ENCODE measurements at regions not wholly inside any gene's neighbourhood (a gene's known extent, or its start where the extent isn't known, plus 50 kb on each side); places are given as distances from the start of the nearest gene placed in this dataset.

GRCh38 chr6:105839266-105839665, 246.9 kb upstream of the PRDM1 start (continued):
- TF ChIP-seq STAT1 (IDR thresholded peaks at IDR 0.05; ENCODE audit: unreplicated experiment) (no peak), EZH2phosphoT487 (IDR thresholded peaks at IDR 0.05; ENCODE audit: unreplicated experiment) (no peak), CREB1 (CRISPR knock-in tag; IDR thresholded peaks at IDR 0.05; ENCODE audit: low read depth) (no peak)

GRCh38 chr6:105838171-105838570, 248.0 kb upstream of the PRDM1 start:
- Histone ChIP-seq H3K4me1 (ENCODE audit: insufficient read depth) (no peaks in the 10 kb centered on the region), H3K79me2 (replicated peaks; ENCODE audit: insufficient read depth) (no peaks in the 10 kb centered on the region), H3K36me3 (ENCODE audit: insufficient read depth) (no peaks in the 10 kb centered on the region), H3F3A (replicated peaks; ENCODE audit: low read depth) (no peaks in the 10 kb centered on the region), H3K27me3 (ENCODE audit: insufficient read depth) (no peaks in the 10 kb centered on the region), H4K20me1 (replicated peaks; ENCODE audit: insufficient read depth) (no peaks in the 10 kb centered on the region), H3K4me3 (no peak overlapping the region), H3K4me2 (no peak overlapping the region), H2AFZ (no peak overlapping the region), H3K27ac (ENCODE audit: low read depth) (no peak overlapping the region), H3K9me2 (ENCODE audit: insufficient read depth) (peaks cover 13% of the 10 kb centered on the region; the same call in 1 of the 2 replicates)
- ATAC-seq (no peak), DNase-seq (ENCODE audit: low spot score) (no peak)
- Mint-ChIP-seq H3K27me3 (ENCODE audit: insufficient read depth, low read depth, poor library complexity) (no peaks in the 10 kb centered on the region), H3K4me1 (0 out of 3 replicates have a peak, but pooled peaks cover 4% of the 10 kb centered on the region), H3K36me3 (ENCODE audit: low read depth) (no peaks in the 10 kb centered on the region), H3K27ac (no peak overlapping the region), H3K9me3 (no peaks in the 10 kb centered on the region), H3K4me3 (no peak overlapping the region)
- TF ChIP-seq ZNF114 (CRISPR knock-in tag; IDR thresholded peaks at IDR 0.05) (no peak), CREB1 (CRISPR knock-in tag; IDR thresholded peaks at IDR 0.05; ENCODE audit: low read depth) (no peak), ZNF462 (CRISPR knock-in tag; IDR thresholded peaks at IDR 0.05) (no peak), ZNF331 (CRISPR knock-in tag; IDR thresholded peaks at IDR 0.05; ENCODE audit: low read depth) (no peak), EZH2phosphoT487 (IDR thresholded peaks at IDR 0.05; ENCODE audit: unreplicated experiment) (no peak), ETS1 (IDR thresholded peaks at IDR 0.05) (no peak), REST (IDR thresholded peaks at IDR 0.05; ENCODE audit: unreplicated experiment) (no peak), STAT1 (IDR thresholded peaks at IDR 0.05; ENCODE audit: unreplicated experiment) (no peak), JUNB (IDR thresholded peaks at IDR 0.05; ENCODE audit: unreplicated experiment) (no peak), POLR2AphosphoS5 (IDR thresholded peaks at IDR 0.05; ENCODE audit: low read depth) (no peak), NANOG (IDR thresholded peaks at IDR 0.05; ENCODE audit: borderline replicate concordance) (no peak), EZH2 (IDR thresholded peaks at IDR 0.05; ENCODE audit: low read depth, unreplicated experiment) (no peak), CTCF (conservative IDR thresholded peaks at IDR 0.05; ENCODE audit: low read depth in 2 of 2) (no peak)
